ENCODE measurements at regions not wholly inside any gene's neighbourhood (a gene's known extent, or its start where the extent isn't known, plus 50 kb on each side); places are given as distances from the start of the nearest gene placed in this dataset.

DNA sequence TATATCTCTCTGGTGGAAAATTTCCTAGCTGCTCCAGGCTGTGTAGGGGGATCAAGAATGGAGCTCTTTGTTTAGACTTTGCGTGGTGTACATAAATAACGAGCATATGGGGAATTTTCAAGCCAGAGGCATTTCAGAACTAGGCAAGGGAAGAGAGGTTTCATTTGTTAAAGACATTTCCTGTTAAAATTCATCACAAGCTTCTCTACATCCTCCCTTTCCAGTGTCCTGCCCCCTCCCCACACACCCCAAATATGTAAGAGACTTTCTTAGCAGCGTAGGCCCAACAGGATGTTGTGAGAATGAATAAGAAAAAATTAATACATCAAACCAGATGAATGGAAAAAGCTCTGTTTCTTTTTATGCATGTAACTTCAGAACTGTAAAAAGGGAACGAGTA, 150.3 kb downstream of the GPBP1 start:
- H3K27me3 ChIP-seq (ENCODE audit: control insufficient read depth in 3 of 3, insufficient read depth in 3 of 3, low read length in 3 of 3): no peaks in the 10 kb centered on the region
- 49 to 78% (median 70%) methylated on average over 4 of the region's 4 CpGs for WGBS, 3 donors
- DNase-seq (no peak), FAIRE-seq (no peak)
- peak overlapping the region in 1 of 3 donors; percentile 25 for H3K27ac ChIP-seq (ENCODE audit: low read depth in 1 of 3, low read length in 2 of 3)
- peaks cover 0 to 2% (median 0%) of the 10 kb centered on the region in 3 donors for H3K4me1 ChIP-seq (ENCODE audit: control insufficient read depth in 3 of 3, insufficient read depth in 2 of 3, low read depth in 1 of 3, low read length in 2 of 3)
- peaks cover 0 to 3% of the 10 kb centered on the region in 2 donors for H3K9me3 ChIP-seq (ENCODE audit: control insufficient read depth in 2 of 2, insufficient read depth in 1 of 2, low read depth in 1 of 2, low read length in 1 of 2)
- no peaks in the 10 kb centered on the region for H3K36me3 ChIP-seq (ENCODE audit: control insufficient read depth in 3 of 3, insufficient read depth in 2 of 3, low read depth in 1 of 3, low read length in 3 of 3)
- H3K4me3 ChIP-seq (ENCODE audit: low read depth in 1 of 3, low read length in 3 of 3): no peak overlapping the region

- Histone ChIP-seq H3K36me3 (ENCODE audit: control insufficient read depth in 3 of 3, insufficient read depth in 2 of 3, low read depth in 1 of 3, low read length in 3 of 3) (no peaks in the 10 kb centered on the region), H3K4me1 (ENCODE audit: control insufficient read depth in 3 of 3, insufficient read depth in 2 of 3, low read depth in 1 of 3, low read length in 2 of 3) (peaks cover 0 to 2% (median 0%) of the 10 kb centered on the region in 3 donors), H3K9me3 (ENCODE audit: control insufficient read depth in 2 of 2, insufficient read depth in 1 of 2, low read depth in 1 of 2, low read length in 1 of 2) (no peaks in the 10 kb centered on the region), H3K27ac (ENCODE audit: low read depth in 1 of 3, low read length in 2 of 3) (no peak overlapping the region), H3K4me3 (ENCODE audit: low read depth in 1 of 3, low read length in 3 of 3) (no peak overlapping the region), H3K27me3 (ENCODE audit: control insufficient read depth in 3 of 3, insufficient read depth in 3 of 3, low read length in 3 of 3) (no peaks in the 10 kb centered on the region)
- no peak for FAIRE-seq
- DNase-seq: no peak
- 64 to 68% (median 65%) methylated on average over 6 of the region's 6 CpGs for WGBS, 3 donors
Measured at GRCh38 chr5:57320582-57320981, 146.7 kb downstream of the GPBP1 start.

DNA sequence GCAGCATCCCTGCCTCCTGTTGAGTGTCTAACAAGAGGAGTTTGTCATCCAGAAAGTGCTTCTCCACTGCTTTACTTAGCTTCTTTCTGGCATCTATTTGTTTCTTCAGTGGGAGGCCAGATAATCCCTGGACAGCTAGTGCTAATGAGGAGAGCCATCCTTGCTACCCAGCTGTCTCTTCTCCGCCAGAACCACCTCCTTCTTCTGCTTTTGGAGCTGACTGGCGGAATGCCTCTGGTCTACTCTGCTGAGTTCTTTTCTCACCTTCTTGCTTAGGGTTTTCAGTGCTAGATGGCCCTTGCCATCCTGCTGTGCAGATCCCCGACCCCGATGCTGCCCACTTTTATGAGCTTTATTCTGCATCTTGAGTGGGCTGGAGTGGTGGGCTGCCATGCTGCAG, 145.8 kb downstream of the GPBP1 start:
- DNase-seq: no peak
- 89 to 94% (median 91%) methylated on average over 4 of the region's 4 CpGs for WGBS, 3 donors
- Histone ChIP-seq H3K4me1 (ENCODE audit: control insufficient read depth in 3 of 3, insufficient read depth in 2 of 3, low read depth in 1 of 3, low read length in 2 of 3) (peaks cover 0 to 1% (median 0%) of the 10 kb centered on the region in 3 donors), H3K9me3 (ENCODE audit: control insufficient read depth in 2 of 2, insufficient read depth in 1 of 2, low read depth in 1 of 2, low read length in 1 of 2) (no peaks in the 10 kb centered on the region), H3K27me3 (ENCODE audit: control insufficient read depth in 3 of 3, insufficient read depth in 3 of 3, low read length in 3 of 3) (no peaks in the 10 kb centered on the region), H3K4me3 (ENCODE audit: low read depth in 1 of 3, low read length in 3 of 3) (no peak overlapping the region), H3K27ac (ENCODE audit: low read depth in 1 of 3, low read length in 2 of 3) (no peak overlapping the region), H3K36me3 (ENCODE audit: control insufficient read depth in 3 of 3, insufficient read depth in 2 of 3, low read depth in 1 of 3, low read length in 3 of 3) (no peaks in the 10 kb centered on the region)
- no peak for FAIRE-seq

DNA sequence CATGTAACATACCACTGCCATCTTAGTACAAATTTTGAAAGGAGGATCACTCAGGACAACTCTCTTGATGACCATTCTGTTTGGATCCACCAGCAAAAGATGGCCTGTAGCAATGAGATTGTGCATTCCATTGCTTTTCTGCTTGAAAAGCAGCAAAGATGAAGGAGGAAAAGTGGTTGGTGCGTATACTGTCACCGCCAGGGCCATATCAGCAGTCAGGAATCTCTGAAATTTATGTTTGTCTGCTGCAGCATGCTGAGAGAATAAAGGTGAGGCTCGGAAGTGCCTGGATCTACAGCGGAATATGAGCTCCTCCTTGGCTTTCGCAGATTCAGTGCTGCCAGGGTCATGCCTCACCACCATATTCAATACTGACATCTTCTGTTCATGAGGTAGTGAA, 144.4 kb downstream of the GPBP1 start:
- Histone ChIP-seq H3K27ac (ENCODE audit: low read depth in 1 of 3, low read length in 2 of 3) (peak overlapping the region in 1 of 3 donors; percentile 13), H3K36me3 (ENCODE audit: control insufficient read depth in 3 of 3, insufficient read depth in 2 of 3, low read depth in 1 of 3, low read length in 3 of 3) (no peaks in the 10 kb centered on the region), H3K27me3 (ENCODE audit: control insufficient read depth in 3 of 3, insufficient read depth in 3 of 3, low read length in 3 of 3) (no peaks in the 10 kb centered on the region), H3K9me3 (ENCODE audit: control insufficient read depth in 2 of 2, insufficient read depth in 1 of 2, low read depth in 1 of 2, low read length in 1 of 2) (no peaks in the 10 kb centered on the region), H3K4me3 (ENCODE audit: low read depth in 1 of 3, low read length in 3 of 3) (no peak overlapping the region), H3K4me1 (ENCODE audit: control insufficient read depth in 3 of 3, insufficient read depth in 2 of 3, low read depth in 1 of 3, low read length in 2 of 3) (no peaks in the 10 kb centered on the region)
- DNase-seq (no peak), FAIRE-seq (no peak)
- WGBS, 3 donors: 92 to 95% (median 95%) methylated on average over 5 of the region's 5 CpGs

DNA sequence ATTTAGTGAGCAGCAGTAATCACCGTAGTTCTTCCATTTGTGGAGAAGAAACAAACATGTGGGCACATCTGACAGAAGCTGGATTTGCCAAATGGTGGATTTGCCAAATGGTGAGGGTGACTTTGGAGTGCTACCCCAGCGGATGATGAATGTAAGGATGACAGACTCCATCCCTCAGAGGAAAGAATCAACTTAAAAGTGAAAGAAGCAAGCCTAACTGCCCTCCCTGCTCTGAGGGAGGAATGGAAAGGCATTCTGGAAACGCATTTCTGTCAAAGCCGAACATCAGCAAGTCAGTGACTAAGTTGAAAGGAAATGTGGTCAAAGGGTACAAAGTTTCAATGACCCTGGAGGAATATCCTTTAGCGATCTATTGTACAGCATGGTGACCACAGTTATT, 143.5 kb downstream of the GPBP1 start:
- H3K36me3 ChIP-seq (ENCODE audit: control insufficient read depth in 3 of 3, insufficient read depth in 2 of 3, low read depth in 1 of 3, low read length in 3 of 3): no peaks in the 10 kb centered on the region
- FAIRE-seq (no peak), DNase-seq (no peak)
- no peaks in the 10 kb centered on the region for H3K9me3 ChIP-seq (ENCODE audit: control insufficient read depth in 2 of 2, insufficient read depth in 1 of 2, low read depth in 1 of 2, low read length in 1 of 2)
- H3K27me3 ChIP-seq (ENCODE audit: control insufficient read depth in 3 of 3, insufficient read depth in 3 of 3, low read length in 3 of 3): no peaks in the 10 kb centered on the region
- no peak overlapping the region for H3K4me3 ChIP-seq (ENCODE audit: low read depth in 1 of 3, low read length in 3 of 3)
- peak overlapping the region in 1 of 3 donors; percentile 62 for H3K27ac ChIP-seq (ENCODE audit: low read depth in 1 of 3, low read length in 2 of 3)
- 68 to 85% (median 72%) methylated on average over 5 of the region's 5 CpGs for WGBS, 3 donors
- no peaks in the 10 kb centered on the region for H3K4me1 ChIP-seq (ENCODE audit: control insufficient read depth in 3 of 3, insufficient read depth in 2 of 3, low read depth in 1 of 3, low read length in 2 of 3)

DNA sequence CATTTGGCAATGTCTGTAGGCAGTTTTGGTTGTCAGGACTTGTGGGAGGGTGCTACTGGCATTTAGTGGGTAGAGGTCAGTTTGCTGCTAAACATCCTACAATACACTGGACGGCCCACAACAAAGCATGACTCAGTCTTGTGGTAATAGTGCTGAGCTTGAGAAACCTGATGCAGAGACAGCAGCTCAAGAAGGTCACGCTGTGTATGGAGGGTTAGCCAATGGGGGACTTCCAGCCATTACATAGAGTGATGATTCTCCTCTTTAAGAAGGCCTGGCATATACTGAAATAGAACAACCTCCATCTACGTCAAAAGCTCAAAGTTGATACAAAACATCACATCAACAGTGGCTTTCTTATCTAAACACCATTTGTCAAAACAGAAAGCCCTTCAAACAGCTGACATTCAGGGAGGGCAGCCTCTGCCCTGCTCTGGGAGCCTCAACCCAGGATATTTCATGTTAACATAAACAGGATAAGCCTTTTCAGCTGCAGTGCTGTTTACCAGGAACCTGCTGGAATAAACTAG, 143.0 kb downstream of the GPBP1 start:
- Histone ChIP-seq H3K36me3 (ENCODE audit: control insufficient read depth in 3 of 3, insufficient read depth in 2 of 3, low read depth in 1 of 3, low read length in 3 of 3) (no peaks in the 10 kb centered on the region), H3K27ac (ENCODE audit: low read depth in 1 of 3, low read length in 2 of 3) (peak overlapping the region; percentile 4 to 71 (median 48)), H3K9me3 (ENCODE audit: control insufficient read depth in 2 of 2, insufficient read depth in 1 of 2, low read depth in 1 of 2, low read length in 1 of 2) (no peaks in the 10 kb centered on the region), H3K27me3 (ENCODE audit: control insufficient read depth in 3 of 3, insufficient read depth in 3 of 3, low read length in 3 of 3) (no peaks in the 10 kb centered on the region), H3K4me1 (ENCODE audit: control insufficient read depth in 3 of 3, insufficient read depth in 2 of 3, low read depth in 1 of 3, low read length in 2 of 3) (no peaks in the 10 kb centered on the region), H3K4me3 (ENCODE audit: low read depth in 1 of 3, low read length in 3 of 3) (no peak overlapping the region)
- FAIRE-seq: no peak
- peak; percentile 5 to 41 for DNase-seq
- 51 to 67% (median 53%) methylated on average over 3 of the region's 3 CpGs for WGBS, 3 donors

- peak overlapping the region in 1 of 3 donors; percentile 22 for H3K27ac ChIP-seq (ENCODE audit: low read depth in 1 of 3, low read length in 2 of 3)
Measured at GRCh38 chr5:57315941-57316340, 142.1 kb downstream of the GPBP1 start.

More at GRCh38 chr5:57315941-57316340, 142.1 kb downstream of the GPBP1 start:
- Histone ChIP-seq H3K4me1 (ENCODE audit: control insufficient read depth in 3 of 3, insufficient read depth in 2 of 3, low read depth in 1 of 3, low read length in 2 of 3) (no peaks in the 10 kb centered on the region), H3K4me3 (ENCODE audit: low read depth in 1 of 3, low read length in 3 of 3) (no peak overlapping the region), H3K36me3 (ENCODE audit: control insufficient read depth in 3 of 3, insufficient read depth in 2 of 3, low read depth in 1 of 3, low read length in 3 of 3) (no peaks in the 10 kb centered on the region), H3K9me3 (ENCODE audit: control insufficient read depth in 2 of 2, insufficient read depth in 1 of 2, low read depth in 1 of 2, low read length in 1 of 2) (no peaks in the 10 kb centered on the region), H3K27me3 (ENCODE audit: control insufficient read depth in 3 of 3, insufficient read depth in 3 of 3, low read length in 3 of 3) (no peaks in the 10 kb centered on the region)
- FAIRE-seq (no peak), DNase-seq (no peak)
- 89 to 97% (median 90%) methylated on average over 3 of the region's 3 CpGs for WGBS, 3 donors

Data from small intestine (tissue), 7 donors.